ENCODE measurements at regions not wholly inside any gene's neighbourhood (a gene's known extent, or its start where the extent isn't known, plus 50 kb on each side); places are given as distances from the start of the nearest gene placed in this dataset.

DNA sequence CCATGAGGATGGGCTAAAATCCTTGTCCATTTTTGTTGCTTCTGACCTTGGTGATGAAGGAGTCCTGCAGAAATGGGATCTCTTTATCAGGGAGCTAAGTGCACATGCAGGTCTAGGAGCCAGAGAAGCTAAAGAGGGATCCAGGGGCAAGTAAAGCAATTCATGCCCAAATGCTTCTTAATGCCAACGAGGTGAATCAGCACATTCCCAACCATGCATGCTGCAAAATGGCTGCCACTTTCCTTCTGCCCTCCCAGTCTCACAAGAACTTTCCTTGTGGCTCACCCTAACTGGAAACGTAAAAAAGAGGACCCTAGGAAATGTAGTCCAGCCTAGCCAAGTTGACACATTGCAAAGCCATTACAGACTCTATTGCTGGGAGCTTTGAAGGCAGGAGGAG is 298.4 kb downstream of the MAFB start:
- no peak for DNase-seq (ENCODE audit: low read depth)

DNA sequence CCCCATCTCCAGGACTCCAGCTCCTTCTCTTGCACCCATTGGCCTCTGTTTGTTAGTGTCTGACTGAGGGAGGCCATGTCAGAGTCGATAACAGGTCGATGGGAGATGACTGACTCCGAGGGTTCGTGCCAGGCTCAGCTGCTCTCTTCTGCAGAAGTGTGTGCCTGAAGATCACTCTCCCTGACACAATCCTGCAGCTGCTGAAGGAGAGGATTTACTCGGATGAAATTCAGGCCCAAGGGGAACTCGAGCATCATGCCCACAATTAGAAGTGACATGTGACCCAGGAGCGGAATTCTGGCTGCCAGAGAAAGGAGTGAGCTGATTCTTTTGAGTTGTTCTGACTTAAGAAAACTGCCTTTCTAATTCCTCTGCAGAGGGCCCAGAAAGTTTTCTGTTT is 318.2 kb downstream of the MAFB start:
- no peak for DNase-seq (ENCODE audit: low read depth)

DNA sequence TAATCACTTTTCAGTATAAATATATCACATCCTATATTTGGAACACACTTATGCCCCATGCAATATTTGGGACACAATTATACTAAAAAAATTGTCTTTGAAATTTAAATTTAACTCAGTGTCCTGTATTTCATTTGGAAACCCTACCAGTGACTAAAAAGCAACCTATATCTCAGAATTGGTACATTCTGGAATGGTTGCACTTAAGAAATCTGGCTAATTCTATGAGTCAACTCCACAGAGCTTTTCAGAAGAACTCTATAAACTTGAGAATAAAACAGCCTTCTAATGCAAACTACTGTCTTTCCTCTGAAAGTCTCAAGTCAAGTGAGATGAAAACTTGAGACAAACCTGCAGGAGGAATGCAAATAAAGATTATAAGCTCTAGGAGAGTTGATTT is 320.2 kb downstream of the MAFB start:
- no peak for DNase-seq (ENCODE audit: low read depth)

DNA sequence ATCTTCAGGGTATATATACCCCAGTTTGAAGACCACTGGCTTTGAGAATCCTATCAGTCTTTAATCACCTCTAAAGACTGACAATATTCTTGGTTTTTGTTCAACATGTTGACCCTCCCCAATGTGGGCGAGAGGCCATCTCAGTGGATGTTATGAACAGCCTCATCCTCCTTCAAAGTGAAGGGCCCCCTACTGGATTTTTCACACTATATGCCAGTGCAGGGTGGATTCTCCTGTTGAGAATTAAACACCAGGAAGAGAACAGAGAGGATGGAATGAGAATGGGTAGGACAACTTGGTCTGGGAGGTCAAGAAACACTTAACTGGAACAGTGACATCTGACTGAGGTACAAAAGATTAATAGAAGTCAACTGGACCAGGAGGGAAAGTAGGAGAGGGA is 327.1 kb downstream of the MAFB start:
- DNase-seq (ENCODE audit: low read depth) = no peak

DNA sequence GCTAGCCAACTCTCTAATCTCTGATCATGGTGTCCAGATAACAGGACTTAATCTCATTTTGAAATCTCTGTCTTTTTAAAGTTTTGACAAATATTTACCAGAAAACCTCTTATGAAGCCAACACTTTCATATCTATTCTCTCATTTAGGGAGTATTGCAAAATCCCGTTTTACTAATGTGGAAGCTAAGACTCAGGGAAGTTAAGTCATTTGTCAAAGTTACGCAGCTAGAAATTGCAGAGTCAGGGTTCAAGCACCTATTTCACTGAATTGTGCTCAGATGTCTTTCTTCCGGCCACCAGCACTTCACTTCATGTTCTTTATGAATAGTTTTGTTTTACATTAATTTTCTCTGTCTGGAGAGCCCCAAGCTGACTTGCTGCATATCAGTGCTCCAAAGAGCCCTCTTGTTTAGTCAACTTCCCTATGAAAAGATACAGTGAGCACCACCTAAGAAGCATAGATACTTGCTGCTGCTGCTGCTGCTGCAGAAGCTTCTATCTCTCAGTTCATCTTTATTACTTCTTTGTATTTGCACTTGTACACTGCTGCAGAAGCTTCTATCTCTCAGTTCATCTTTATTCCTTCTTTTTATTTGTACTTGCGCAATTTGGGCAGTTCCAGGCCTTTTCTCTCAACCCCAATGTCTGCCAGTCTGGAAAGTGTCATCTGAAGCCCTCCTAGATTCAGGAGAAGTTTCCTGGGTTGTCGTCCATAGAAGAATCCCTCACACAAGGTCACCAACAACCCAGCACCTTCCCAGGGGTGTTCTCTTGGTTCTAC is 329.7 kb downstream of the MAFB start:
- DNase-seq (ENCODE audit: low read depth) = no peak

DNA sequence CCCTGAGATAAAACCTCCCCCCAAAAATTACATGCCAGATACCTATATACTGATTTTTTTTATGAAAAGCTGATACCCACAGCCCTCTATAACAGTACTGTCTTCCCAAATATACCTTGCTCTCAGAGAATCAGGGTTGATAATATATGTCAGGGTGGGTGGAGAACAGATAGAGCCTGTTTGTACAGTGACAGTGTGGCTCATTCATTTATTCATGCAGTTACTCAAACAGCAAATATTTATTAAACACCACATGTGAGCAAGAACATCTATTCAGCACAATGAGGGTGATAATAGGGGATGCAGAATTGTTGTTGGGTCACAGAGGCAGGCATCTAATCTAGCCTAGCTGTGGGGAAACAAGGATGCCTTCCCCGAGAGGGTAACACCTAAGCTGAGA is 334.2 kb downstream of the MAFB start:
- no peak for DNase-seq (ENCODE audit: low read depth)

DNA sequence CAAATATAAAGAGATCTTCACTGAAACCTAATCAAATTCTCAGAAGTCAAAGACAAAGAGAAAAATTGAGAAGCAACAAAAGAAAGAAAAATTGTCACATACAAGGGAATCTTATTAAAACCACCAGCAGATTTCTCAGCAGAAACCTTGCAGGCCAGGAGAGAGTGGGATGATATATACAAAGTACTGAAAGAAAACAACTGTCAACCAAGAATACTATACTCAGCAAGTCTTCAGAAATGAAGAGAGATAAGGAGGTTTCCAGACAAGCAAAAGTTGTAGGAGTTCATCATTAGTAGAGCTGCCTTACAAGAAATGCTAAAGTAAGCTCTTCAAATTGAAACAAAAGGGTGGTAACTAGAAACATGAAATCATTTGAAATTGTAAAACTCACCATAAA is 345.6 kb downstream of the MAFB start:
- DNase-seq (ENCODE audit: low read depth) = no peak

DNA sequence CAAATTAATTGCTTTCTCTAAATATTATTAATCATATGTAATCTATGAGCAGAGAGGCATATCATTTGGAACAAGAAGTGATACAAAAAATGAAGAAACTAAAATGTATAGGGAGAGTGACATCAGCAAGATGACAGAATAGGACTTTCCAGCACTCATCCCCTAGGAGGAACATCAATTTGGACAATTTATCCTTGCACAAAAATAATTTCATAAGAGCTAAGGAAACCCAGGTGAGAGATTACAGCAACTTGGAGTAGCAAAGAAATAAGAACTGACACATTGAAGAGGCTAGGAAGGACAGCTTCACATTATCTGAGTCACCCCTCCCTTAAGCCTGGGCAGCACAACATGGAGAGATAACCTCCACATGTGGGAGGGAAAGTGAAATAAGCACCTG is 347.5 kb downstream of the MAFB start:
- DNase-seq (ENCODE audit: low read depth) = no peak

DNA sequence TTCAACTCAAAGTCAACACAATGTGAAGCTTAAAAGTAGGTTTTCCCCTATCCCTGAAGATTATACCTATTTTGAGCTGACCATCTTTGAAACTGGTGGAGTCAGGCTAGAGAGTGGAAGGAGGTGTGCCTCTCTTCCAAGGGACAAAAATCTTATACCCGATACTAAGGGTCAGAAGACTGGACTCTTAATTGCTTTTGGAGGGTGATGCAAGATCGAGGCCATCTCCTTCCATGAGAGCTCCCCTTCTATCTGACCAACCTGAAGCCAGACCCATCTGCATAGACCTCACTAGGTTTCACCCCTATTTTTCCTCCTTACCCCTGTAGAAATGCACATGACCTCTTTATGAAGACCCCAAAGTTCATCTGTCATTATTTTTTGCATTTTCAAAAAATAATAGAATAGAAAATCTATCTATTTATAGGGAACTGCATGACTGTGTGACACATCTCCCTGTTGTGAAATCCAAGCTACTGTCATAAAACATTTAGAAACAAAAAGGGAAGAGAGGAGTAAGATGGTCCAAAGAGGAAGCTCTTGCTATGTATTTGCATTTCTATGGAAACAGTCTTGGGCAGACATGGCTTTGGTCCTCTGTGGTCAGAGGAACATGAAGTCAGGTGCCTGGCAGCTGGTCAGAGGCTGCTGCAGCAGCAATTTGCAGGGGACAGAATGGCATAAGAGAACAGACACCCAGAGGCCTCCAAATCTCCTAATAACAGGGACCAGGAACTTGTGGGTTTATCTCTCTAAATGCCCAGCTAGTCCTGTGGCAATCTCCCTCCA is 349.2 kb downstream of the MAFB start:
- DNase-seq (ENCODE audit: low read depth) = no peak

DNA sequence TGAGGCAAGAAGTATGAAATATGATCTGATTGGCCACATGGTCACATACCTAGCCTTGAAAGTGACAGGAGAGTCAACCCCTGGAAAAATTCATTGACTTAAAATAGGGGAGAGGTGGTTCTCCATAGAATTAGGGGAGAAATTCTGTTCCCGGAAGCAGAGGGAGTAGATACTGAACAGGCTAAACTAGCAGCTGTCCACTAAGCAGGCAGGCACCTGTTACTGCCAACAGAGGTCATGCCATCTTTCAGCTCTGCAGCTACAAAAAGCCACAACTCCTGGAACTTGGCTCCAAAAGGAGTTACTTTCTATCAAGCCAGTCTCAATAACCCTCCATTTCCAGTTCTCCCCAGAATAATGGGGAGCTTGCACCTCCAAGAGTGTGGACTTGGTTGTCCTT is 352.5 kb downstream of the MAFB start:
- no peak for DNase-seq (ENCODE audit: low read depth)

DNA sequence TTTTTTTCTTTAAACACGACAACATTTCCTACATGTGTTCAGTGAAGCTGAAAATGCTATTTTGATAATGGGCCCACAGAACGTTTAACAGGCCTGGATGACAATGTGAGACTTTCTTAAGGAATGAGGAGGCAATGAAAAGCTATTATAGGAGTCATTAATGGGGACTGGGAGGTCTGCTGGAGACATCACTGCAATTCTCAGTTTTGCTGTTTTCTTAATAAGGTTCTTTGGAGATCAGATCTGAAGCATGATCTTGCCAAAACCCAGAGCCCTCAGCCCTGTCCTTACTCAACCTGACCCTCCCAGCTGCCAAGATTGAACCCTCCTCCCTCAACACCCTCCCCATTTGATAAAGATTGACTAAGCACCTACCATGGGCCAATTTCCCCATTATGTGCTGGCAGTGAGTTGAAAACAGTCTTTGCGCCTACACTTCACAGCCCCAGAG is 353.1 kb downstream of the MAFB start:
- DNase-seq (ENCODE audit: low read depth) = no peak

DNA sequence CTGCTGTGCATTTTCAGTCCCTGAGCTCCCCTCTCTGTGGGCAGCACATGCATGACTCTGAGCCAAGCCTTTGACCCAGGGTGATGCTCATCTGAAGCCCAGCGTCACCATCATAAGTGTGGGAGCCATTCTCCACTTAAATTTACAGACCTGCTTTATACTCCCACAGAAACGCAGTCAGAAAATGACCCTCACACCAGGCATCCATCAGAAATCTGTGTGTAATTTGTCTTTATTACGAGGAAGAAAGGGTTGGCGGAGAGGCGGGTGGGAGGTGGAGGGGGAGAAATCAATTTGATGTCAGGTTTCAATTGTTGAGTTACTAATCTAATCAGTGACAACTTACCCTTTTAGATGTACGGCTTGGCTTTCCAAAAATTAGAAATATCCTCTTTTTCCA is 353.6 kb downstream of the MAFB start:
- no peak for DNase-seq (ENCODE audit: low read depth)

DNA sequence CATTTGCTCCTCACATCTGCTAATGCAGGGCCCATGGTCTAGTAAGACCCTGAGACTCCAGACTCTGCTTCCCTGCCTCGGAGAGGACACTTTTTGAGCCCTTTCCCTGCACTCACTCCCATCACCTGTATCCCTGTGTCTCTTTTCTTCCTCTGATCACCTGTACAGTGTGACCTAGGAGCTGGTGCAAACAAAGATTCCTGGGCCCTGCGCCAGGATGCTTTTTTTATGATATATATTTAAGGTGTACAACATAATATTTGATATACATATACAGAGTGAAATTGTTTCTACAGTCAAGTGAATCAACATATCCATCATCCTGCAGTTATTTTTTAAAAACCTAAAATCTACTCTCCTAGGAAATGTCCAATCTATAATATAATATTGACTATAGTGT is 355.4 kb downstream of the MAFB start:
- no peak for DNase-seq (ENCODE audit: low read depth)

DNA sequence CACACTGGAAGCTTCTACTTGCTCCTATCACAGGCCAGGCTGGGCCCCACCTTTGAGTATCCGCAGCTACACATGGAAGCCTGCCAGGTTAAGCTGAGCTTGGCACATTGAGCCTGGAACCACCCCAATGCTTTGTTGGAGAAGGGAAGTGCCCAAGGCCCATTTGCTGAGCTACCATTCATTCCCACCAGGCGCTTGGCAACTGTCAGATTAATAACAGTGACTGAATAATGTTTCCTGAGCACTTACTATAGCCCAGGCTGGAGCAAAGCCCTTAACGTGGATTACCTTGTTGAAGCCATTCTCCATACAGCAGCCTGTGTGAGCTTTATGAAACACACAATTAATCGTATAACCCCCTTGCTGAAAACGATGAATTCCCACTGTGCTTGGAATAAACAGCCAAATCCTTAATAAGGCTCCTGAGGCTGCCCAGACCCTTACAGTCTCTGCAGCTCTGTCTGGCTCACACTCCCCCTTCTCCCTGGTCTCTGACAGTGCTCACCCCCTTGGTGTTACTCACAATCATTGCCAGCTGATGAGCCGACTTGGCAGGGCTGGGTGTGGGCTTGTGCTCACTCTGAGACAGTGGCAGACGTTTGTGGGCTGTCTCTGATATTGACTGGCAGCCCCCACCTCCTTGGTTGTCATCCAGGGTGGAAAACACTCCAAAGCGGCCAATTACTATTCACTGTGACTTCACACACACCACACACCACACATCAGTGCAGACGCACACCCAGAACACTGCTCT is 357.1 kb downstream of the MAFB start:
- no peak for DNase-seq (ENCODE audit: low read depth)

DNA sequence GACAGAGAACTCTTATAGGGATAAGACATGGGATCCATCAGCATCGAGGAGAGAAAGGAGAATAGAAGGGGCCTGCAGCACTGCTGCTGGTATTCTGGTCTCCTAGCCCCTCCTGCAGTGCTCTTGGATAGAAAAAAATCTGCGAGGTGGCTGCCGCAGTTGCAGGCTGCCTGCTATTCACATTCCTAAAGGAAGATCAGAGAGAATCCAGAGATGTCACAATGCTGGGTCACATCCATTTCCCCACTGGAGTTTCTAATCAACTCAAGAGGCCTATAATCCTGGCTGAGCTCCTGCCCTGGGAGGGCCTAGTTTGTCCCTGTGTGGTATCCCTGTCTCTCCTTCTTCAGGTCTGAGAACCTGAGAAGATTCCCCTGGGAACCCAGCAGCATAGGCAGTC is 357.8 kb downstream of the MAFB start:
- DNase-seq (ENCODE audit: low read depth) = no peak

DNA sequence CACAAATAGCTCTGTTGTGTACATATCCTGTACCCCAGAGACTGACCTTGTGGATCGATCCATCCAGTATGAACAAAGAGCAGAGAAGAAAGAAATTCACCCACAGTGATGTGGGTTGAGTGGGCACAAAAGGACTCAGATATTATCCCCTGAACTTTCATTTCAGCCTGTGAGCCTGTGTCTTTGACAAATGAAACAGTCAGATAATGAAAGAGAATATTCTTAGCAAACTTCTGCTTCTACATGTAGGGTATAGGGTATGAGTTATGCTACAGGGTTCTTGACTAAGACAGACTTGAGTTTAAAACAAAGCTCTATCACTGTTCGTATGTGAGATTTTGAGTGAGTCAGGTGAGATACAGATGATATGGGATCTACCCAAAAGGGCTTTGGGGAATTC is 359.7 kb downstream of the MAFB start:
- DNase-seq (ENCODE audit: low read depth) = no peak

DNA sequence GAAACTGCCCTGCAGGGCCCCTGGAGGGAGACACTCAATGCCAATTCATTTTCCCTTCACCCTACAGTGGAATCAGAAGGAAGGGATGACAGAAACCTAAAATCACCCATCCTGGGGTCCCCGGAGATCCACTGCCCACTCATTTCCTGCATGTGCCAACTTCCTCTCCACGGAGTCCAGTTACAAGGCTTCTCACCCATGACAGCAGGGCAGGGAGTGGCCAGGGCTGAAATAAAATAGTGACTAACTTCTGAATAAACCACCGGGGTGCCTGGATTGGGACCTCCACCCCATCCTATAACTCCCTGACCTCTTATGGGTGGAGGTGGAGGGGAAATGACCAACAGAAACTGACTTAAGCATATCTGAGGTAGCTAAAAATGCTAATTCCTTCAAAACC is 362.3 kb downstream of the MAFB start:
- no peak for DNase-seq (ENCODE audit: low read depth)

DNA sequence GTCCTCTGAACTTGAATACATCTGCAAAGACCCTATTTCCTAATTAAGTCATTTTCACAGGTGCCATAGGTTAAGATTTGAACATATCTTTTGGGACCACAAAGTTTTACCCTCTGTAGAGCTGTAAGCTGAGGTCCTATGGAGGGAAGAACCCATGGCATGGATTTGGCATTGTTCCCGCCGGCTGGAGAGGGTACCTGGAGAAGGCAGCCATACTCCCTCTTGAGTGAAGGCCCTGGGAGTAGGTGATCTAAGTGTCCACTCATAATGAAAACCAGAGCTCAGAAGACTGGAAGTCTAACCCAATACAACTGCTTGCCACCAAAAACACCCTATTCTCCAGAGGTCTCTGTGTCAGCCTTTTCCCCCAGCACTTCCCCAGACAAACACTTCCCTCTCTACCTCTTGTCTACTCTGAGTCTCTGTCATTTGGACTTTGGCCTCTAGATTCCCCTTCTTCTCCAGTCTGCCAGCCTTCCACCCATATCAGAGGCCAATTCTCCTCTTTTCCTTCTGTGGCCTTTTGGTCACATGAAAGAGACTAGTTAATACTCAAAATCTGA is 363.9 kb downstream of the MAFB start:
- DNase-seq (ENCODE audit: low read depth) = no peak

DNA sequence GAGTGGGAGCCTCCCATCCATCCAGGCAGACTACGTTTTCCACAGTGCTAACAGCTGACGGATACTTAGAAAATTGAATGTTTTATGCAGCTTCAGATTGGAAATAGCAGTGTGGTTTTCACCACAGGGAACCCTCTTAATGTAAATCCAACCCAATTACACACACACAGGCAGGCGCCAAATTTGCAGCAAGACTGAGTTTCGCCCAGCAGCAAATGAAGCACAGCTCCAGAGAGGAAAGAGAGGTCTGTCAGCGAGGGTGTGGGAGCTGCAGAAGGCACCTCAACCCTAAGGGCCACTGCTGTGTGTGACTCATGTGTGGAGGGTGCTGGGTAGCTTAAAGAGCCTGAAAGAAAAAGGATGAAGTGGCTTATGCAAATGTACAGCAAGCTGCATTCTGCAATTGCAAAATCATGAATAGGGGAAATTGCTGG is 365.7 kb downstream of the MAFB start:
- no peak for DNase-seq (ENCODE audit: low read depth)

DNA sequence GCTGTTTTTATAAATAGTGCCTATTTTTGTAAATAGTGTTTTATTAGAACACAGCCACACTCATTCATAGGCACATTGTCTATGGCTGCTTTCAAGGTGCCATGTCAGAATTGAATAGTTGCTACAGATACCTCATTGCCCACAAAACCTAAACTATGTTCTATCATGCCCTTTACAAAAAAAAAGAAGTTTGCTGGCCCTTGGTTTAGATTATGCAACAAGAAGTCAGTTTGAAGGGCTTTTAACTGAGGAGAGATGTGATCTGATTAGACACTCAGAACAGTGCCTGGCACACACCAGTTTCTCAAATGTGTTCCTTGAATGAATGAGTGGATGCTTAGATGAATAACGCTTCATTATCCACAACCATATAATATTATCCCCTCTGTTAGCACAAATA is 366.1 kb downstream of the MAFB start:
- no peak for DNase-seq (ENCODE audit: low read depth)

DNA sequence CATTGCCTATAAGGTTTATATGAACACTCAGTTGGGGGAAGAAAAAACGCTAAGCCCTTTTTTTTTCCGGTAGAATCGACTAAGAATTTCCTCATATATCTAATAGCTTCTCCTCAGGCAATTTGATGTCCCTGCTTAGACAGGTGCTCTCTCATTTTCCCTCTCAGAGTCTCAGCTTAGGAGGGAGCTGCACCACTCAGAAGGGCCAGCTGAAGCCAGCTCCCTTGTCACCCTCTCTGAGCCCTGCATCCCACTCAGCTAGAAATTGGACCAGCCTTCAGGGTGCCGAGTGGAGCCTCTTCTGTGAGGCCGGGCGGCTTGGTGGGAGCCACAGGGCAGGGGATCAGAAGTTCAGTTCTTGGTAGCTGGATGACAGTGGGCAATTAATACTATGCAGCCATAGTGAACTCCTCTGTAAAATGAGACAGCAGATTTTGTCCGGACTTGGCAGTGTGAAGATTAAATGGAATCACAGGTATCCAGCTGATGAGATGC is 368.5 kb downstream of the MAFB start:
- DNase-seq (ENCODE audit: low read depth) = no peak

DNA sequence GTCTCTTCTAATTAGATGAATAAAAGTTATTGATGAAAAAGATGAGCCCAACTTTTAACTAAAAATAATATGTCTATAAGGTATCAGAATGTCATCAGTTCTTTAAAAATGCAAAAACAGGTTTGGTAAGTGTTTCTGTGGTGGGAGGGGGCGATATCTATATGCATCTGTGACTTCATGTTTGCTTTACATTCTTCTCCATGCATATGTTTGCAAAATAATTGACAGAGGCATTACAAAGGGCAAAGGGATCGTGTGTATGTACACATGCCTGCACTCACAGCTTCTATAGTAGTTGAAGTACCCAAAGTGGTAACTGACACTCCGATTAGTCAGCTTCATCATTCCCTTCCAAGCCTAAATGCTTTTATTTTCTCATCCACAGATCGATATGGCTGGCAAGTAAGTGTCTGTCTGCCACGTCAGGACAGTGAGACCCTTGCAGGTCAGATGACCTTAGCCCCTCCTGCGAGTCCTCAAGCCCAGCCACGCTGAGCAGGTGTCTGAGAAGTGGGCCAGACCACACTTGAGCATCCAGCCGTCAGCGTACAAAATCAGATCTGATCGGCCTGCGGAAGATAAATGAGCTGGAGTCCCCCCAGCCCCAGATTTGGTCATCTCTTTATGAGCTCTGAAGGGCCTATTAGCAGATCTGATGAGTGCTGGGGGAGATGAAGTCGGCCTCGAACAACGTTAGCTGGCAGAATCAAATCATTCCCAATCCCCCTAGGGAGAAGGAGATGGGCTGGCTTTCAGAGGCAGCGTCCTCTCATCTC is 369.1 kb downstream of the MAFB start:
- DNase-seq (ENCODE audit: low read depth) = no peak
